NT2/D1 (cell line): ENCODE measurements at regions not wholly inside any gene's neighbourhood (a gene's known extent, or its start where the extent isn't known, plus 50 kb on each side); places are given as distances from the start of the nearest gene placed in this dataset.

ENCODE experiments used
- DNase-seq: peaks from one replicate; pipeline ENCODE4 v3.0.0-alpha.2; 2011; ENCODE audit warnings: low read depth, low spot score
- H3K27me3 ChIP-seq: 2 replicates; pipeline ENCODE4 v1.6.0; 2011; ENCODE audit warnings: mild to moderate bottlenecking; ENCODE audit not compliant: insufficient read length, insufficient read depth
- H3K36me3 ChIP-seq: 2 replicates; pipeline ENCODE4 v1.6.1; 2011; ENCODE audit warnings: mild to moderate bottlenecking, low read length, mixed read lengths; ENCODE audit not compliant: insufficient read depth, insufficient read length
- H3K4me1 ChIP-seq: 2 replicates; pipeline ENCODE4 v1.5.1; 2011; ENCODE audit not compliant: insufficient read depth, insufficient read length
- H3K4me3 ChIP-seq: 2 replicates; pipeline ENCODE4 v1.5.1; 2011; ENCODE audit warnings: low read depth; ENCODE audit not compliant: insufficient read length
- H3K9ac ChIP-seq: 2 replicates; pipeline ENCODE4 v1.6.0; 2011; ENCODE audit warnings: low read depth; ENCODE audit not compliant: insufficient read length
- H3K9me3 ChIP-seq: 2 replicates; pipeline ENCODE4 v1.5.1; 2011; ENCODE audit warnings: mild to moderate bottlenecking, low read length; ENCODE audit not compliant: insufficient read depth
- SUZ12 ChIP-seq: IDR thresholded peaks from 2 replicates; pipeline ENCODE4 v1.6.1; 2011; ENCODE audit not compliant: insufficient read length, insufficient read depth; ENCODE audit errors: extremely low read depth
- YY1 ChIP-seq: IDR thresholded peaks from 2 replicates; pipeline ENCODE4 v1.6.1; 2011; ENCODE audit not compliant: insufficient read length, insufficient read depth
- ZNF274 ChIP-seq: IDR thresholded peaks from 2 replicates; pipeline ENCODE4 v1.6.1; 2011; ENCODE audit warnings: mild to moderate bottlenecking, low read depth, low read length

- Histone ChIP-seq H3K4me1 (no peaks in the 10 kb centered on the region), H3K9ac (no peak overlapping the region), H3K4me3 (no peak overlapping the region), H3K27me3 (no peaks in the 10 kb centered on the region), H3K36me3 (no peaks in the 10 kb centered on the region), H3K9me3 (no peaks in the 10 kb centered on the region)
- DNase-seq, result no peak
- TF ChIP-seq SUZ12 (no peak), YY1 (no peak), ZNF274 (no peak)
Measured at GRCh38 chr1:209038316-209038715, 545.2 kb upstream of the CAMK1G start.

DNA sequence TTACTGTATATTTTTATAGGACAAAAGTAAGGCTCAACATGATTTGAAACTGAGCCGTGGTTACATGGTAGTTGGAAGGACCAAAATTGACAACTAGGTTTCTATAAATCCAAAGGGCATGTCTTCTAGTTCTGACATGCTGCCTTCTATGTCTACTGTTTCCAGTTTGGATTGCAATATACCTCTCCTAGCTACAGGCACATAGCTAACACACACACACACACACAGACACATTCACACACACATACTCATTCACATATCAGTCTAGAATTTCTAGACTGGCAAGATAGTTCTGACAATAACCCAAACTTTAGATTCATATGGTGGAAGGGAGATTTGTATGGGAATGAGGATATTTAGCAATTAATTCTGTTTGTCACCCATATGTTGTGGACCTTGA is 544.8 kb upstream of the CAMK1G start:
- TF ChIP-seq YY1 (no peak), ZNF274 (no peak), SUZ12 (no peak)
- Histone ChIP-seq H3K9ac (no peak overlapping the region), H3K4me3 (no peak overlapping the region), H3K36me3 (no peaks in the 10 kb centered on the region), H3K9me3 (no peaks in the 10 kb centered on the region), H3K27me3 (no peaks in the 10 kb centered on the region), H3K4me1 (no peaks in the 10 kb centered on the region)
- DNase-seq, result no peak

DNA sequence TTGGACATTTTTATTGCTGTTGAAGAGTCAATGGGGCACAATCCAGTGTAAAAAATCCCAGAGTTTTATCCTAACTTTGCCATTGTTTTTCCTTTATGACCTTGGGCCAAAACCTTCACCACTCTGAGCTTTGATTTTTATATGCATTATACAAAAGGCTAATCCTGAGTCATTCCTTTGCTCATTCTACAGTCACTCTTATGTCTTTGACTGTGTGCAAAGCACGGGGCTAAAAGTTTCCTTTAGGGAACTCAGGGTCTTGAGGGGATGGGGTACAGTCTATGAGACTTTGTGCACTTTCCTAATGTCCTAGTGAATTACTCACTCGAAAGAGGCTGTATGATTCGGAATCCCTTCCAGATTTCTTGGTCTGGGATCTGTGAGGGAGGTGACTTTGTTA is 543.2 kb upstream of the CAMK1G start:
- Histone ChIP-seq H3K27me3 (no peaks in the 10 kb centered on the region), H3K9me3 (no peaks in the 10 kb centered on the region), H3K4me3 (no peak overlapping the region), H3K36me3 (no peaks in the 10 kb centered on the region), H3K9ac (no peak overlapping the region), H3K4me1 (no peaks in the 10 kb centered on the region)
- DNase-seq, result no peak
- TF ChIP-seq ZNF274 (no peak), YY1 (no peak), SUZ12 (no peak)

DNA sequence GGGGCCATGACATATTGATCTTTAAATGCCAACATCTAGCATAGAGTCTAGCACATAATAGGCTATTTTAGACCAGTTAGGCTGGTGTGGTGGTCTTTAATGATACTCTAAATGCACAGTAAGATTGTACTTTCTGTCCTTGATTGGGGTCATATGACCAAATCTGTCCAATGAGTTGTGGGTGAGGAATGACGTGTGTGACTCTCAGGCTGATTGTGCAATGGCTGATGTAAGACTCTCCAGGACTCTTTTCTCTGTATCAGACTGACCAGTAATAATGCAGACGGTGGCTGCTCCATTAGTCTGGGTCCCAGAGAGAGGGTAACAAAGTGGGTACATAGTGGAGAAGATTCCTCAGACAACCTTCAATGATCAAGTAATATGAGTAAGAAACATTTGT is 541.6 kb upstream of the CAMK1G start:
- H3K4me3 ChIP-seq, result no peak overlapping the region
- H3K36me3 ChIP-seq, result no peaks in the 10 kb centered on the region
- no peaks in the 10 kb centered on the region for H3K4me1 ChIP-seq
- DNase-seq, result no peak
- H3K9me3 ChIP-seq, result no peaks in the 10 kb centered on the region
- TF ChIP-seq SUZ12, result no peak
- no peaks in the 10 kb centered on the region for H3K27me3 ChIP-seq
- H3K9ac ChIP-seq, result no peak overlapping the region

DNA sequence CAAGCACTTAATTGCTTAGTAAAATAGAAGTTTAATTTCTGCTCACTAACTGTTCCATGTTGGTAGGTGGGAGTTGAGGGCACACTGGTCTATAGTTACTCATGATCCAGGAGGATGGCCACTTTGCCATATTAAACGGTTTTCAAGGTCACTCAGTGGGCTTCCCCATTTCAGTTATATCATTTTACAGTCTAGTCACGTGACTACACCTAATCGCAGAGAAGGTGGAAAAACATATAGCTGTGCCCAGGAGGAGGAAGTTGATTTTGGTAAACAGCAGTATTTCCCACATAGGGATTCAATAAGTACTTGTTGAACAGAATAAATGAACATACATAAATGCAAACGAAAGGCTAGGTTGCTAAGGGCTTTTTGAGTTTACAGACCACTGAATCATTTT is 541.1 kb upstream of the CAMK1G start:
- no peak for TF ChIP-seq YY1
- no peak for TF ChIP-seq ZNF274
- no peak for TF ChIP-seq SUZ12

DNA sequence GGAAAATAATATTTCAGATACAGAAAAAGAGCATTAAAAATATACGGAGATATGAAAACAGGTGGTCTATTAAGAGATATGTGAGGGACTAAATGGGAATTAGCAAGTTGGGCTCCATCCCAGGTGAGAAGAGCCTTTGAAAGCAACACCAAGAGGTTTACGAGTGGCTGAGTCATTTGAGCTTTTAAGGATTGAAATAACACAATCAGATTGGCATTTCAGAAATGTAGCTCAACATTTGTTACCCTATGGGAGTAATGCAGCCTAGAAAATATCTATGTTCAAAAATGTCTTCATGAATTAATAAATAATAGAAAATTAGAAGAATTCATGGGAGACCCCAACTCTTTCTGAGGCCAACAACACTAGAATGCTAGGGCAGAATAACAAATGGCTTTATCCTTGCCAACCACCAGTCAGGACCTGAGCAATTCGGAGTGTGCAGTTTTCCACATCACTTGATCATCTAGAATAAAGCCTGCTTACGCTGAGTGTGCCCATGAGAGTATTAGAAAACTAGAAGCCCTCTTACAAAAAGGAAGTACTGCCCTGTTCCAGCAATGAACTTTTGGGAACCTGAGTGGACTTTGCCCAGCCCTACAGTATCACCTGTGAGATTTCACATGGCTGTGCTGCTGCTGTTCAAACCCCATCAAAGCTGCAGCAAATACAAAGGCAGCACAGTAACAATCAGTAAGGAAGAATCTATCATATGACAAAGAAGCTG is 538.0 kb upstream of the CAMK1G start:
- Histone ChIP-seq H3K27me3 (no peaks in the 10 kb centered on the region), H3K9me3 (no peaks in the 10 kb centered on the region)

More for the DNA sequence above, 541.1 kb upstream of the CAMK1G start:
- H3K36me3 ChIP-seq, result no peaks in the 10 kb centered on the region
- H3K27me3 ChIP-seq, result no peaks in the 10 kb centered on the region
- H3K9me3 ChIP-seq, result no peaks in the 10 kb centered on the region
- no peak overlapping the region for H3K9ac ChIP-seq
- no peak overlapping the region for H3K4me3 ChIP-seq
- DNase-seq, result no peak
- H3K4me1 ChIP-seq, result no peaks in the 10 kb centered on the region

GRCh38 chr1:209046058-209046417 is 537.5 kb upstream of the CAMK1G start:
- H3K4me1 ChIP-seq, result no peaks in the 10 kb centered on the region
- H3K27me3 ChIP-seq, result no peaks in the 10 kb centered on the region
- no peaks in the 10 kb centered on the region for H3K36me3 ChIP-seq
- no peaks in the 10 kb centered on the region for H3K9me3 ChIP-seq
- TF ChIP-seq ZNF274 (no peak), YY1 (no peak), SUZ12 (no peak)
- H3K9ac ChIP-seq, result no peak overlapping the region
- no peak overlapping the region for H3K4me3 ChIP-seq
- no peak for DNase-seq

More for the DNA sequence above, 538.0 kb upstream of the CAMK1G start:
- Histone ChIP-seq H3K9ac (no peak overlapping the region), H3K4me1 (no peaks in the 10 kb centered on the region), H3K36me3 (no peaks in the 10 kb centered on the region), H3K4me3 (no peak overlapping the region)
- no peak for TF ChIP-seq YY1
- TF ChIP-seq SUZ12, result no peak
- no peak for TF ChIP-seq ZNF274
- DNase-seq, result no peak
